ENCODE measurements at regions not wholly inside any gene's neighbourhood (a gene's known extent, or its start where the extent isn't known, plus 50 kb on each side); places are given as distances from the start of the nearest gene placed in this dataset.

- no peak for DNase-seq (ENCODE audit: low spot score)
Measured at GRCh38 chr20:50313827-50314677, 123.4 kb downstream of the CEBPB start.

DNA sequence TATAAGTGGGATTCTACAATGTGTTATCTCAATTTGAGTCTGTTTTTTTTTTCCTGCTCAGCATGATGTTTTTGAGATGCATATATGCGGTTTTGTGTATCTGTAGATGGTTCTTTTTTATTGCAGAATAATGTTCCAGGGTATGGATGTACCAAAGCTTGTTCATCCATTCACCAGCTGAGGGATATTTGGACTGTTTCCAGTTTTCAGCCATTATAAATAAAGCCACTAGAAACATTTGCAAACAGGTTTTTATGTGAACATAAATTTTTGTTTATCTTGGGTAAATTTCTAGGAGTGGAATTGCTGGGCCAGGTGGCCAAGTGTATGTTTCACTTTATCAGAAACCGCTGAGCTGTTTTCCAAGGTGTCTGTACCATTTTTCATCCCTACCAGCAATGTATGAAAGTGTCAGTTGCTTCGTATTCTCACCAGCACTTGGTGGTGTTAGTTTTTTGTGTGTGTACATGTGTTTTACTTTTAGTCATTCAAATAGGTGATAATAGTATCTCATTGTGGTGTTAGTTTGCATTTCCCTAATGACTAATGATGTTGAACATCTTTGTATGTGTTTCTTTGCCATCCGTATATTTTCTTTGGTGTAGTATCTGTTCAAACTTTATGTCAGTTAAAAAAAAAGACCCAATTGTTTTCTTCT lies 124.2 kb downstream of the CEBPB start:
- no peak for DNase-seq (ENCODE audit: low spot score)

DNA sequence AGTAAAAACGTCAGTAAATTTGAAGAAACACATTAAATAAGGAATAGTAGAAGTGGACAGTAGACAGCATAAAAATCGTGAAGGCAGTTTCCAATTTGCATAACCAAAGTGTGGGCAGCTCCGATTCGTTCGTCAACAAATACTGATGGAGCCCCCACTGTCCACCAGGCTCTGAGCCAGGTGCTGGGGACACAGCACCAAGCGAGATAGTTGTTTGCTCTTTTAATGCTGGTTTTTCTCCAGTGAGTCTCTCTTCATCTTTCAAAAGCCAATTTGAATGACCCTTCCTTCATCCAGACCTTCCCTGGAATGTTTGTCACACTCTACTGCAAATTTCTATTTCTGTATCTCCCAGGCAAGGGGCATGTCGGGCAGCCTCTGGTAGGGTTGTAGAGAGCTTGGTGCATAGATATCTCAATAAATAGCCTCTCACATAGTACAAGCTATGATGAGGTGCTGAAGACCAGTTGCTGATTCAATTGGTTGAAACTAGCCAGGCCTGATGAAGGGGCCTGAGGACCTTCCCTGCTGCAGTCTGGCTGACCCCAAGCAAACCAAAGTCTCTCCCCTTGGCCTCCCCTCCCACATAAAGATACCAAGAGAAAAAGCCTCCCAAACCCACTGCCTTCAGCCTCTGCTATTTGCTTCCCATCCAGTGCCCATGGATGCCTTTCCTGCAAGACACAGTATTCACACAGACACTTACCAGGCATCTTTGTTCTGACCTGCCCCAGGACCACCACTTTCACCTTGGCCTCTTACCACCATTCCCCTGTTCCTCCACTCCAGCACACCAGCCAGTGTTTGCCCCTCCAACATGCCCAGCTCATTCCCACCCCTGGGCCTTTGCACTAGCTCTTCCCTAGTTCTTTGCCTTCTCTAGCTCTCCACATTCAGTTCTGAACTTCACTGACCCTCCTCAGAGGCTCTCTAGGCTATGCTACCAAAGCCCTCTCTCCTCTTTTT lies 125.2 kb downstream of the CEBPB start:
- no peak for DNase-seq (ENCODE audit: low spot score)

DNA sequence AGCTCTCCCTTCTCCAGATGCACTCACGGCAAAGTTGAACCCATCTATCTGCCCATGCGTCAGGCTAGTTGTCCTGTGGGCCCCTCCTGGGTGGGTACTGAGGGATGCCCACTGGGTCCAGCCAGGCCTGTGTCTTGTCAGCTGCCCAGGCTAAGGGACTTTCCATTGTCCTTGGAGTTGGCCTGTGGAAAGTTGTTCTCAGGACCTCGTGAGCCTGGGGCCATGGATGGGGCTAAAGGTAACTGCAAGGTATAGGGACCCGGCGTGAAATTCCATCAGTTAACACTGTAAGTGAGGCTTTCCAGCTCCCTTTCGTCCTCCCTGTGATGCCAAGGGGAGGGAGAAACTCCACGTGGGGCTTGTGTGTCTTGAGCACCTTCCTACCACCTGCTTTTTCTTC lies 126.5 kb downstream of the CEBPB start:
- DNase-seq (ENCODE audit: low spot score): no peak

- DNase-seq (ENCODE audit: low spot score): no peak
Measured at GRCh38 chr20:50317609-50318008, 127.0 kb downstream of the CEBPB start.

GRCh38 chr20:50318710-50319109 lies 128.1 kb downstream of the CEBPB start:
- no peak for DNase-seq (ENCODE audit: low spot score)

- no peak for DNase-seq (ENCODE audit: low spot score)
Measured at GRCh38 chr20:50320005-50320900, 129.6 kb downstream of the CEBPB start.

GRCh38 chr20:50320901-50321796 lies 130.5 kb downstream of the CEBPB start:
- no peak for DNase-seq (ENCODE audit: low spot score)

- DNase-seq (ENCODE audit: low spot score): no peak
Measured at GRCh38 chr20:50321797-50322480, 131.3 kb downstream of the CEBPB start.

DNA sequence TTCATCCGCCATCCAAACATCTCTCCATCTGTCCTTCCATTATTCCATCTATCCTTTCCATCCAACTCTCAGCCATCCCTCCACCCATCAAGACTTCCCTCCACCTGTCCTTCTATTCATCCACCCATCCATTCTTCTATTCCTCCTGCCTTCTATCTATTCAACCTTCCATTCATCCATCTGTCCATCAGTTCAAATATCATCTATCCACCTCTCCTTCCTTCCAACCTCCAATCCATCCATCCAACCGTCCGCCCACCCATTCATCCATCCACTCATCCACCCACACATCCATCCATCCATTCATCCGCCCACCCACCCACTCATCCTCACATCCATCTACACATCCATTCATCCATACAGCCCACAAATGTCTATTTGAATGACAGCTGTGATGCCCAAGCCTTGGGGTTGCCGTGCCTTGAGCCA lies 132.1 kb downstream of the CEBPB start:
- no peak for DNase-seq (ENCODE audit: low spot score)

GRCh38 chr20:50323209-50323608 lies 132.6 kb downstream of the CEBPB start:
- DNase-seq (ENCODE audit: low spot score): no peak

DNA sequence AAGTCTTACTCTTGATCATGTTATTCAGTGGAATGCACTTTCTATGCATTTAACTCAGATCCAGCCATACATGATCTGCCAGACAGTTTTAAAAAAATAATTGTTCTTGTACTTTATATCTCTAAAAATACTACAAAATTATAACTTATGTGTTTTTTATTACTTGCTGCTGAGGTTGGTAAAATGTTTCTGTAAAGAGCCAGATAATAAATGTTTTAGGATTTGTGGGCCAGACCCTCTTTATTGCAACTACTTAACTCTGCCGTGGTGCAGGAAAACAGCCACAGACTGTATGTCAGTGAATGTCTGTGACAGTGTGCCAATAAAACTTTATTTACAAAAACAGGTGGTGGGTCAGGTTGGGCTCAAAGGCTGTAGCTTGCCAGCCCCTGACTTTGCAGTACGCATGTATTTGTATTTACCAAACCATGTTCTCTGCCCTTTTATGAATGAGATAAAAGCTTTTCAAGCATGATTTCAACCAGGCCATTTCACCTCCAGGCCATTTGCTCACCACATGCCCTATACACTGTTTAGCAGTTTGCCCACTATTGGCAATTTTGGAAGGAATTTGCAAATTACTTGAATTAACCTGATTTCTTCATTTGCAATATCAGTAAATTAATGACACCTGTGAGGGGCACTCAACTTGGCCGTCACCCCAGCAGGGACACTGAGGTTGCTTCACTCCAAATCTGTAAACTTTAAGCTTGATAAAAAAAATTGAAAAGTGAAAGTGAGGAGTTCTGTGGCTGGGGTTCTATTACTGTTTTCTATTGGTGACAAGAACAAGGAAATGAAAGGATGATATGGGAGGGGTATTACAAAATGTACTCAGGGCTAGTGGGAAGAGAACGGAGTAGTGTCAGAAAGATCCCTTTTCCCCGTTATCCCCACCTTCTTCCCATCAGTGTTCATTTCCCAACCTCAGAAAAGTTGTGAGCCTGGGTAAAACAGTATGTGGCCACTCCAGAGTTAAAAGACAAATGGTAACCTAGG lies 133.4 kb downstream of the CEBPB start:
- no peak for DNase-seq (ENCODE audit: low spot score)

GRCh38 chr20:50325215-50325614 lies 134.6 kb downstream of the CEBPB start:
- DNase-seq (ENCODE audit: low spot score): no peak

DNA sequence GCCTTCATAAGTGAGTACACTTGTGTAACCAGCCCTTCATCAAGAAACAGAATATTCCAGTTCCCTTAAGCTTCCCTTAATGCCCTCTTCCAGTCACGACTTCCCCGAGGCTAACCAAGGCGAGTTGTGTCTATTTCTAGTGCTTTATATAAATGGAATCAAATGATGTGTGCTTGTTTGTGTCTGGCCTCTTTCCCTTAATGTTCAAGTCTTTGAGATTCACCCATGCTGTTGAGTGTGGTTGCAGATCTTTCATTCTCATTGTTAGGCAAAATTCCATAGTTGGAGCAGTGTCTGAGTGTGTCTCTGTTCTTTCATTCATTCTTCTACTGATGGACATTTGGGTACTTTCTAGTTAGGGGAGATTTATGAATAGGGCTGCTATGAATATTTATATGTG lies 135.0 kb downstream of the CEBPB start:
- DNase-seq (ENCODE audit: low spot score): no peak

- DNase-seq (ENCODE audit: low spot score): no peak
Measured at GRCh38 chr20:50327666-50328065, 137.0 kb downstream of the CEBPB start.

DNA sequence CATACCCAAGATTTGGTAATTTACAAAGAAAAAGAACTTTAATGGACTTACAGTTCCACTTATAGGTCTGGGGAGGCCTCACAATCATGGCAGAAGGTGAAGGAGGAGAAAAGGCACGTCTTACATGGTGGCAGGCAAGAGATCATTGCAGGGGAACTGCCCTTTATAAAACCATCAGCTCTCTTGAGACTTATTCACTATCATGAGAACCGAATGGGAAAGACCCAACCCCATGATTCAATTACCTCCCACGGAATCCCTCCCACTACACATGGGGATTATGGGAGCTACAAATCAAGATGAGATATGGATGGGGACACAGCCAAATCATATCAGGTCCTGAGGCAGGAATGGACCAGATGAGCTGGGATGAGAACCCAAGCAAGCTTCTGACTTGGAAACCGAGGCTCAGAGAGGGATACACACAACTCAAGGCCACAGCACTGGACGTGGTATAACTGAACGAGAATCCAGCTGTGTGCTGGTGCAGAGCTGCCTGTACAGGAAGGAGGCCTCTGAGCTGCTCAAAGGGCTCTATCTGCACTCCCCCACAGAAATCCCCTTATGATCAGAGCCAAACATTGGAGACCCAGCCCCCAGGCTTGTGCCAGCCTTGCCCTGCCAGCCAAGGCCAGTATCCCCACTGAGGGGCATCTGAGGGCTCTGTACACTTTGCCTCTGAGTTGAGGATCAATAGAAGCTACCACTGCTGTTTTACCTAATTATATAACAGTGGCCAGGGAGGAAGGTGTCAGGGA lies 137.8 kb downstream of the CEBPB start:
- DNase-seq (ENCODE audit: low spot score): no peak

GRCh38 chr20:50328996-50329898 lies 138.6 kb downstream of the CEBPB start:
- DNase-seq (ENCODE audit: low spot score): no peak

All from CD4-positive, alpha-beta T cell treated with Interleukin-15 for 4 hours (primary cell).